Head of caudate nucleus (tissue), 42 donors: ENCODE measurements at regions not wholly inside any gene's neighbourhood (a gene's known extent, or its start where the extent isn't known, plus 50 kb on each side); places are given as distances from the start of the nearest gene placed in this dataset.
"Not testable (repeated sequence)": the region's sequence is repeated elsewhere in the genome, so short reads cannot be mapped to it uniquely, and the experiment has no call there.

Experiments
- DNase-seq, 42 donors: peaks; one replicate each; pipeline versions ENCODE4 v3.0.0 to v3.0.0-alpha.2; 2020 to 2021; ENCODE audit warnings: mixed read lengths in 7 of 42
- intact Hi-C: fragments of 100-400 bp; cut with DNase I; formaldehyde crosslinking; loops from one replicate; pipeline ENCODE4 v1.15.0; 2022

DNA sequence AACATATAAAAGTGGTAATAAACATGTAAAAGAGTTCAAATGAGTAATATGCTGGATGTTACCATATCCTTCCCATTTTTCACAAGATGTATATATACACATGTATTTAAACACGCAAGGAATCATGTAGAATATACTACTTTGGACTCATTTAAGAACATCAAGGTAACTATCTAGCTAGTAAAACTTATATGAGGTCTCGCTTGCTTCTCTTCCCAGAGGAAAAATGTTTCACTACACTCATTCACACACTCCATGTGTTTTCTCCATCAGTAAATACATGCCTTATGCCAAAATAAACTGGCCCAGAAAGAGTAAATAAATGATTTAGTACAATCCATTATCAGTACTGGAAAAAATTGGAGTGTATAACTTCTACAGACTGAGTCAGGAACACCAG is 229.2 kb upstream of the MME start:
- DNase-seq, result no peak
- intact Hi-C loops, result no loop called here

DNA sequence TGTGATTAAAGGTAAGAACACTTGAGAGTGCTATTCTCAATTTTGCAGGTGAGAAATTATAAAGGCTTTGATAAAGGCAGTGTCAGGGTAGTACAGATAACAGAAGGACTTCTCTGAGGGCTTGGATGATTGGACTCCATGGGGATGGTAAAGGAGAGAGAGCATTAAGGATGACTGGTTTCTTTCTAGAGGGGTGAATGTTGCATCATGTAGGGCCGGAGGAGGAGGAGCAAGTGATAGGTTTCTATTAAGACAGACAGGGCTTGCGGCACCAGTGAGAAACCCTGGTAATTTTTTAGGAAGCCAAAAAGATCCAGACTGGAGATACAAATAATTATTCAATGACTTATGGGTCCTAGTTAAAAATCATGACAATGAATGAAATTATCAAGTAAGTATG is 230.7 kb upstream of the MME start:
- intact Hi-C loops, result no loop called here
- DNase-seq, result no peak

DNA sequence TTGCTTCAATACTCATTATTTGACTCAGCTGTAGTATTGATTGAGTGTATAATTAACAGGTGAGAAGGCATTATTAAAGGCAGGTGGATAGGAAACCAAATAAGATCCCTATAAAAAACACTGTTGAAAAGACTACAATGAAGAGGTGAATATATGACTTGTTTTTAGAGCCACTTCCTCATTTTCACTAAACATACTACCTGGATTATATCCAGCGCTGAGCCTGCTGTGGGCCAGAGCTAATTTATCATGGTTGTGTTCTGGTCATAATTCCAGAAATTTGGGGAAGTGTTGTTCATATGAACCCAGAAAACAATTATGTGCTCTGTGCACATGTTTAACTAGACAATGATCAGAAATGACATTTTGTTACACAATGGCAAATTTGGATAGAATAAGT is 235.3 kb upstream of the MME start:
- intact Hi-C loops, result no loop called here
- DNase-seq, result no peak

DNA sequence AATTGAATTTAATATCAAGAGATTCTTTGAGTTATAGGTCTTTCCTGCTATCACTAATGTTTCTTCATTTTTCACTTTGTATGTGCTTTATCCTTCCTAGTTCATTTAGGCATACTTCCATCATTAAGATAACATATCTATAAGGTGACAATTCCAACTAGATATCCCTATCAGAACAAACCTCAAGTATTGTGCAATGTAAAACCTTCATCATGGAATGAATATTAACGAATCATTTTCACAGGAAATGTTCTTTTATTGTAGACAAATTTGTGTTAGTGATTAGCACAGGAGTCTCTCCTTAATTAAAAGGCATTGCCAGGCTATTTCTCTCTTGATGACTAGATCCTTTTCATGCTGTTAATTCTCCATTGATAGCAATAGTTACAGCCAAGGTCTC is 236.5 kb upstream of the MME start:
- intact Hi-C loops, result no loop called here
- DNase-seq, result no peak

DNA sequence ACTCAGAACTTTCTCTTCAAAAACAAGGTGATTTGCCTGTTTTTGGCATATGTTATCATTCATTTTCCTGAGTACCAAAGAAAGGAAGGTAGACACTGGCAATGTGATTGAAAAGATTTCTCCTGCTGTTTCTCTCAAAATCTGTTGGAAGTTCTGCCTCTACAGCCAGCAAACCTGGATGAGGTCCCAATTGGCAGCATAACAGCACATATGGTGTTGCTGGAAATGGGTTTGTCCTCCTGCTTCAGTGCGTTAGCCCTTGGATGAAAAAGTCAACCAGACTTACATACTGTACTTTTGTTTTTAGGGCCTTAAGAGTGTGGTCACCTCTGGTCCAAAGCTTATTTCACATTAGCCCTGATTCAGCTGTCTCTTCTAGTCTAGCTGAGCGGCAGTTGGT is 237.6 kb upstream of the MME start:
- no peak for DNase-seq
- intact Hi-C loops, result no loop called here

DNA sequence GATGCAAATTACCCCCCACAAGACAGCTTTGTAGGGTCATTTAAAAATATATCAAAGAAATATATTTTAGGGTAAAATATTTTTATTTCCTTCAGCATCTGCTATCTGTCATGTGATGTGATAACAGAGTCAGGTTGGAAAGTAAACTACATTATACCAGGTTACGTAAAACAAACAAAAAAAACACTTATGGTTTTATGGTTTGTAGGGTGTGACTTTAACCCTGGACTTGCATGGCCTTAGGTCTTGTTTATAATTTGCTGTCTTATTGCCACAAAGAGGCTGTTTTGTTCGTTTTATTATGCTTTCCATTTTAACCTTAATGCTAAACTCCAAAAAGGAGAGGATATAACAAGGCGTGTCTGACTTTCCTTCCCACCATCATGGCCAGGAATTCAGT is 244.5 kb upstream of the MME start:
- intact Hi-C loops, result no loop called here
- no peak for DNase-seq

DNA sequence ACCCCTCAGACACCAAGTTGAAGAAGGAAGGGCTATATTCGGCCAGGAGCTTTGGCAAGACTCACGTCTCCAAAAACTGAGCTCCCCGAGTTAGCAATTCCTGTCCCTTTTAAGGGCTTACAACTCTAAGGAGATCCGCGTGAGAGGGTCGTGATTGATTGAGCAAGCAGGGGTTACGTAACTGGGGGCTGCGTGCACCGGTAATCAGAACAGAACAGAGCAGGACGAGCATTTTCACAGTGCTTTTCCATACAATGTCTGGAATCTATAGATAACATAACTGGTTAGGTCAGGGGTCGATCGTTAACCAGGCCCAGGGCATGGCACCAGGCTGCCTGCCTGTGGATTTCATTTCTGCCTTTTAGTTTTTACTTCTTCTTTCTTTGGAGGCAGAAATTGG is 245.3 kb upstream of the MME start:
- DNase-seq, intact Hi-C loops: not testable (repeated sequence)

DNA sequence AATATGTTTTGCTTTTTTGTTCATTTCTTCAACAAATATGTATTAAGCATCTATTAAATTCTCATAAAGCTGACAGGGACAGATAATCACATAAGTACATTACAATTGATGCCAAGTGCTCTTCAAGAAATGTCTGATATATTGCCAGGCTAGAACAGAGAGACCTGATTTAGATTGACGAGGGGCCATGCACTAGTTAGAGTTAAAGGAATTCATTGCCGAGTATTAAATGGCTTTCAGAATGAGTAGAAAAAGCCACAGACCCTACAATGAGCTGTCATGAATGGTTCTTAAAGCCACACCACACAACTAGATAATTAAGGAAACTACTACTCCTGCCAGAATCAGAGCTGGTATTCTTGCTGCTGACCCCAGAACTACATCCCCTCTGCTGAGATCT is 250.2 kb upstream of the MME start:
- intact Hi-C loops, result no loop called here
- DNase-seq, result no peak

DNA sequence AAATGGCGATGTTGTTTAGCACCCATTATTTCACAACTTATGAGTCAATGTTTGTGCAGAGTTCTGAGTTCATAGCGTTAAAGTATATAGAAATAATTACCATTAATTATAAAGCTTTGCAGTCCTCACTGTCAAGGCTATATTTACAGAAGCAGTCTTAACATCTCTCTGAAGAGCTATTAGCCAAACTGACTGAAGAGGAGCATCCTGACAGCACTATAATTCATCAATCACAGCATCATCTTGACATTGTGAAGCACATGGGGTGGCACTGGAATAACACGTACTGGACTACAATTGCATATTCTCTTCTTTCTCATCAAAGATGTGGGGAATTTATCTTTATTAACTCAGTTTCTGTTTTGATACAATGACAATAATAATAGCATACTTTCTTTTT is 260.6 kb upstream of the MME start:
- intact Hi-C loops, result no loop called here
- no peak for DNase-seq

DNA sequence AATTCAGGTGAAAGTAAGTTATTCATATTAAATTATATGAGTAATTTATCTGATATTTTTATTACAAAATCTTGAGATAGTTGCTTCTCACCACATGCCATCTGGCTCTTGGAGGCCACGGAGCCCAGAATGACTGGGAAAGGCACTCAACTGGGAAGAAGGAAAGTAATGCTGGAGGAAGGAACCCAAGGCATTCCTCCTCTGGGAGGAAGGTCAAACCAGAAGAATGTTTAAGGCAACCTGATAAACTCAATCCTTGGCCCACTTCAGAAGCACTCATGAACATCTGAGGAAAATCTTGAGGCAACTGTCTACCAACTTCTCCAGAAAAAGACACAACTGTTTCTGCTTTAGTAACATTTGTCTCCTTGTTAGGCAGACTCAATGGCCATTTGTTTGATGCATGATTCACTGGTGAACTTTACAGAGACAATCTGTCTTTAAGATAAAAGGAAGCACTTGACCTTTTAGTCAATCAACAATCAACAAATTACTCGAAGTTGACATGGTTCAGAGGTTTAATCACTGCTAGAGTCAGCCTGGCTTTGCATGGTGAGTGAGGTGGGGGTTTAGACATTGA is 261.4 kb upstream of the MME start:
- intact Hi-C loops, result no loop called here
- no peak for DNase-seq

DNA sequence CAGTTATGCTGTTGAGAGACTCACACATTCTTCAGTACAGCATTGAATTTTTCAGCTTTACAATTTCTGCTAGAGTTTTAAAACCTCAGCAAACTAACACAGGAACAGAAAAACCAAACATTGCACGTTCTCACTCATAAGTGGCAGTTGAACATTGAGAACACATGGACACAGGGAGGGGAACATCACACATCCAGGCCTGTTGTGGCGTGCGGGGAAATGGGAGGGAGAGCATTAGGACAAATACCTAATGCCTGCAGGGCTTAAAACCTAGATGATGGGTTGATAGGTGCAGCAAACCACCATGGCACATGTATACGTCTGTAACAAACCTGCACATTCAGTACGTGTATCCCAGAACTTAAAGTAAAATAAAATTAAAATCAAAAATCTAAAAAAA is 270.1 kb upstream of the MME start:
- DNase-seq, intact Hi-C loops: not testable (repeated sequence)

DNA sequence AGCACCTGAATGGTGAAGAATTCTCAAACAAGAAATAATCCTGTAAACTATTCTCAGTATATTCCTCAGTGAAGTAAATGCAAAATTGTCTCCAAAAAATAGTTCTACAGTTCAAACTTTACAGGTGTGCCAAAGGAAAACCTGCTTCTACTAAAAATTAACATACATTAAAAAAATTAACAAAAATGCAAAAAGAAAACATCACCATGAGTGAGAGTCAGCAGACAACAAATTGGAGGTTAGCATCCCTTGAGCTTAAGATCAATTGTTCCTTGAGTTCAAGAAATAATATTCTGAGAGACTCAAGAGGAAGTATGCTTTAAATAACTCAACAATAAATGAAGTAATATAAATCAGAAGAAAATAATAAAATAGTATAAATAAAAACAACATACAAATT is 278.4 kb upstream of the MME start:
- intact Hi-C loops, result no loop called here
- DNase-seq, result no peak

DNA sequence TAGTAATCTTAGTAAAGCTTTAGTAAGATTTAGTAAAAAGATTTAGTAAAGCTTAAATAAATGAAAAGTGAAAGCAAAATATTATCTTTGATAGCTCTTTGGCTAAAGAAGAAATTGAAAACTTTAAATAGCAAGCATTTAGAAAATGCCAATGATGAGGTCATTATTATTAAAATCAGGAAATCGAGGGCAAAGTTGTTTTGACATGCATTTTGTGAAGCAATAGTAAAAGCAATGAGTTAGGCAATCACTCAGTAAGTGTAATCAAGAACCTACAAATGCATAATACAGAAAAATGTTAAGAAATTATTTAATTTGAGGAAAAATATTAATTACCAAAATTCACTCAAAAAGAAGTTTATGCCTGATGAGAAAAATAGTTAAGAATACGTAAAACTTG is 280.3 kb upstream of the MME start:
- intact Hi-C loops, result no loop called here
- DNase-seq, result no peak

DNA sequence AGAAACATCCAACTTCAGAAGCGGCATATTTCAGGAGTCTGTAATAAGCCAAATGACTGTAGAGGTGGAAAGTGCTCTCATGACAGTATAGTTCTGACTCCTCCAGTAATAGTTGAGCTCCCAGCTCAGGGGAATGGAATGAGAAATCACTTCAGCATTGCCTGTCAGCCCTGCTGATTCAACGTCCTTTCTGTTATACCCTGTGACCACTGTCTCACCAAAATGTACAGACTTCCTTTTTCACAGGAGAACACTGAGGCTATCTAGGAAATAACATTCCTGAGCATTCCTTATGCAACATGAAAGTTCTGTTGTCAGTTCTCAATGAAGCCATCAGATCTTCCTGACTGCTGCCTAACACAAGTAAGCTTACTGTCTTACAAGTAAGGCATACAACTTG is 284.5 kb upstream of the MME start:
- intact Hi-C loops, result no loop called here
- DNase-seq, result peak in 2 of 42 donors; percentile 8 to 9

DNA sequence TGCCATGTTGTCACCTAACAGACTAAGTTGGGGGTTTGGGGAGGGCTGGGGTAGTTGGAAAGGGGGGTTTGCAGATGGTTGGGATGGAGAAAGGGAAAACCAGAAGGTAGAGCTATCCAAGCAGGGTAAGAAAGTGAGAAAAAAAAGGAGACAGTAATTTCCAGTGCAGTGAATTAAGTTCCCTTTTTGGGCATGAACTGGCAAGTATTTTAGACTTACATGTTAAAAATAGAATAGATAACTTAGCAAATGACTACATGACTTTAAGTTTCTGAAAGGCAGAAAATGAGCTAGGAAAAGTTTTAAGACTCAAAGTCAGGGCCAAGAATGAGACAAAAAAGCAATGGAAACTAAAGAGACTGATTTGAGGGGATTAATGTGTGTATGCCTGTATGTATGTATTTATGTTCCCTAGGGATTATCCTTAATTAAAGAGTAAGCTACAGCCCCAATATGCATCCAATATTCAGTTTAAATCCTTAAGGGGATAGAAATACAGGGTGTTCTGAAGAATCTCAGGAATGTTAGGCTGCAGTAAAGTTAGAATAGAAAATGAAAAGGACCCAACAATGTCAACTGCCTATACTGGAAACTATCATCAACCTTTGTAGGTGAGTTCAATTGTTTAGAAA is 285.2 kb upstream of the MME start:
- DNase-seq, result no peak
- intact Hi-C loops, result no loop called here

DNA sequence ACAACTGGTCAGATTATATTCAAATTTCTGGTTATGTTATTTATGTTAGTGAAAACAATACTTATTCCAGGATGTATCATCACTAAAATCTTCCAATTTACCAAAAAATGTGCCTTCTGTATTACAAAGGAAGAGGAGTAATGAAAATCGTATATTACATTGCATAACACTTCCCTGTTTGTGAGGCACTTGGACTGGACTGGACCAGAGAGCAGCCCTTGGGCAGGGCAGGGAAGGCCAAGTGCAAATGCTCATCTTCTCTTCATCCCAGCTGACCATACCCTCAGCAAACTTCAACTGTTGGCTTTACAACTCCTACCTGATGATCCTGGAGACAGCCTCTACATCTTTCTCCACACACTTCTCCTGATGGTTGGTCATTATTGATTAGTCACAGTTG is 285.7 kb upstream of the MME start:
- DNase-seq, result no peak

DNA sequence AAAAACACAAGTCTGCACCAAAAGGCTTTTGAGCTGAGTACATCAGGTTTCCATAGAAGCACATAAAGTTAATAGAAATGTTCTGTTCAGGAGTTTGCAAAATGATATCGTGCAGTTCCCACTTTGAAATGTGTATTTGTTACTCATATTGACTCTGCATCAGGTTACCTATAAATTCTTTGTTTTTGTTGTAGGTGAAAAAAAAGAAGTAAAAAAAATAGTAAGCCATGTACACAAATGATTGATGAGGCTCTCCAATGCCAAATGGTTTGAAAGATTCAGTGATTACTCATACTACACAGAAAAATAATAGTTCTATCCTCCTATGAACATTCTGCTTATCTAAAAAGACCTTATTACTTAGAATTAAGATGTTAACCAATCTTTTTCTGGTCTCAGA is 287.3 kb upstream of the MME start:
- DNase-seq, result no peak
- intact Hi-C loops, result no loop called here

More for the DNA sequence above, 285.7 kb upstream of the MME start:
- intact Hi-C loops, result no loop called here

DNA sequence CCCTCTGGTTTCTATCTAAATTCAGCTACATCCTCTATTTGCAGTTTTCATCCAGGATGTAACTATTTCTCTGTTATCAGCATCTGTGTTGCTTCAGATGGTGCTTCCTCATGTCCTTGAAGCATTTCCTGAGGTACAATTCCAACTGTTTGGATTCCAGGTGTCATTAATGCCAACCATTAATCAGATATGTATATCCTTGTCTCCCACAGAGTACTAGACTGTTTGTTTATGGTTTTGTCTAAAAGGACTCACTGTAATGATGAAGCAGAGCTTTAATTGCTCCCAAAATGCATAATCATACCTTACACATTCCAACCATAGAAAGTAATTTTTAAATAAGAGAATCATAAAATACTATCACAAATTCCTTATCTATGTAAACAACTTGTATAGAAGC is 288.5 kb upstream of the MME start:
- intact Hi-C loops, result no loop called here
- no peak for DNase-seq

DNA sequence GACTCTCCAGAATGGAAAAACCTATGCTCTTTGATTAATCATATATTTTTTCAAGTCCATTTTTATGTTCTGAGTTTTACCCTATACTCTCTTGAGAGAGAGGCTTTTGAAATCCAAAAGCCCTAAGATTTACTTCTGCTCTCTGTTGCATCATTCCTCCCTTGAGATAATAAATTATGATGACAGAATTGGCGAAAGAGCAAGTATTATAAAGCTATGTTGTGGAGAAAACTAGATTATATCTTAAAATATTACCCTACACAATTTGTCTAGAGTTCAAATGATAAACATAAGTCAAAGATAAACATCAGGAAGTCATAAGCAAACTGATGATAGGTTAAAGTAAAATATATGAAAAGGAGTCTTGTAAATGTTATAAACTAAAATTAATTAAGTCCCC is 293.4 kb upstream of the MME start:
- intact Hi-C loops, result no loop called here

DNA sequence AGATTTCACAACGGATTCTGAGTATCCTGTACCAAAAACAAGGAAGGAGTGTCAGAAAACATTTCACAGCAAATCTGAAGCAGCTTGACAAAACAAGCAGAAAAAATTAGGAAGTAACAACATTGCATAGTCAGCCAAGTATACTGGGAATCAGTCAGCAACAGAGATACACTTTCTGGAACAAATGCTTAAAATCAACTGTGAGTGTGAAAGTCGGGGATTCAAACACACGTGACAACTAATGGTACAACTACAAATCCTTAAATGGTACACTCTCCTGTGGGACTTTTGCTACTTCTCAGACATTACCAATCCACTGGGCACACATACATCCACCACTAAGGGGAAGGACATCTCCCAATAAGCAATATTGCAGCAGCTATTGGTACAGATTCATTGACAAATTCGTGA is 296.6 kb upstream of the MME start:
- intact Hi-C loops, result no loop called here
- no peak for DNase-seq

More for the DNA sequence above, 293.4 kb upstream of the MME start:
- no peak for DNase-seq

DNA sequence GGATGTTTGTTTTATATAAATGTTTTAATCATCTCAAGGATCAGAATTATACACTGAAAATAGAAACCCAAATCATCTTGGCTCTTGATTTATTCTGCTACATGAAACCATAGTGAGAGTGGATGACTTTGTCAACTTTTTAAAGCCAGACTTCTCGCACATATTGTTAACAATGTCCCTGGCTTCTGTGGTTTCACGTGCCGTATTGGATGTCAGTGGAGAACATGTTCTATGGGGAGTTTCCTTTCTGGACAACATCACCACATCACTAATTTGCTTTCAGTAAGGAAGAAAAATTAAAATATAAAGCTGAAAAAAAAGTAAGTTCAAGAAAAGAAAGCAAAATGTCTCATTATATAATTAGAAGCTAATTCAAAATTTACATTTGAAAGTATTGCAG is 297.1 kb upstream of the MME start:
- DNase-seq, result no peak
- intact Hi-C loops, result no loop called here

DNA sequence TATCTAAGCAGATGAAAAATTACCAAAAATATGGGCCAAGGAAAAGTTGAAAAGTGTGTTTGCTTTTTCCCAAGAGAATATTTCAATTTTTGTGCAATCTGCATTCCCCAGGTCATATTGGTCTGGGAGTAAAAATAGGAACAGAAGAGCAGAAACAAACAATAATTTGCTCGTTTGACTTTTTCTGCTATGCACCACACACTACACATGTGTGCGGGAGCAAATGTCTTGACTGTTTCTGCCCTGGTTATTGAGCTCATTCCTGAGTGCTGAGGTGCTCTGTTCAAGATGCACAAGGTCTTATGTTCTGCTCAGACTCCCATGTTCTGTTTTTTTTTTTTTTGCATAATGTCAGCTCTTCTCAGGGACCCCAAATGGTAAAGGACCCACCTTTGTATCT is 298.0 kb upstream of the MME start:
- intact Hi-C loops, result no loop called here
- no peak for DNase-seq
